ENCODE measurements at regions not wholly inside any gene's neighbourhood (a gene's known extent, or its start where the extent isn't known, plus 50 kb on each side); places are given as distances from the start of the nearest gene placed in this dataset.

DNA sequence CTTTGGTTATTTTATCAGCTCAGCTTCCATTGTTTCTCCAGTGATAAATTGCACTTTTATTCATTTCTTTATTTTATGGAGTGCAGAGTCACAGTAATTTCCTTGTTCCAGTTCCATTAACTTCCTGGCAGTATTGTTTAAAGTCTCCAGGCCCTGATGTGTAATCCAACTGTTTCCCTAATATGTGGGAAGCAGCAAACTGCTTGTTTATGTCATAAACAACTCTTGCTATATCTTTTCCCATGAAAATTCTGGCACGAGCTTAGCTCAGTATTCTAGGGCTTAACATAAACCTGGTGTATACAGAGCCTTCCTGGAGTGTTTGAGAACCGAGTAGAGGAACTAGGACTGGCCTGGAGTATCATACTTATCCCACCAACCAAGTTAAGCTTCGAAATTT is 83.5 kb upstream of the ARGLU1 start:
- no peak for DNase-seq (ENCODE audit: low read depth)
- in situ Hi-C loops (cut with HindIII; ENCODE audit: low sequenced_read_pairs): no loop called here
- no peak for TF ChIP-seq CTCF (IDR thresholded peaks at IDR 0.05; ENCODE audit: low read depth, low read length, missing control alignments)
- H3K4me3 ChIP-seq (ENCODE audit: low read depth, low read length): no peak overlapping the region

GRCh38 chr13:106650690-106651205 is 82.8 kb upstream of the ARGLU1 start:
- TF ChIP-seq CTCF (IDR thresholded peaks at IDR 0.05; ENCODE audit: low read depth, low read length, missing control alignments): no peak
- no peak overlapping the region for H3K4me3 ChIP-seq (ENCODE audit: low read depth, low read length)
- in situ Hi-C loops (cut with HindIII; ENCODE audit: low sequenced_read_pairs): no loop called here
- DNase-seq (ENCODE audit: low read depth): no peak

GRCh38 chr13:106649495-106649894 is 81.6 kb upstream of the ARGLU1 start:
- no peak for DNase-seq (ENCODE audit: low read depth)
- H3K4me3 ChIP-seq (ENCODE audit: low read depth, low read length): no peak overlapping the region
- TF ChIP-seq CTCF (IDR thresholded peaks at IDR 0.05; ENCODE audit: low read depth, low read length, missing control alignments): no peak
- in situ Hi-C loops (cut with HindIII; ENCODE audit: low sequenced_read_pairs): no loop called here

DNA sequence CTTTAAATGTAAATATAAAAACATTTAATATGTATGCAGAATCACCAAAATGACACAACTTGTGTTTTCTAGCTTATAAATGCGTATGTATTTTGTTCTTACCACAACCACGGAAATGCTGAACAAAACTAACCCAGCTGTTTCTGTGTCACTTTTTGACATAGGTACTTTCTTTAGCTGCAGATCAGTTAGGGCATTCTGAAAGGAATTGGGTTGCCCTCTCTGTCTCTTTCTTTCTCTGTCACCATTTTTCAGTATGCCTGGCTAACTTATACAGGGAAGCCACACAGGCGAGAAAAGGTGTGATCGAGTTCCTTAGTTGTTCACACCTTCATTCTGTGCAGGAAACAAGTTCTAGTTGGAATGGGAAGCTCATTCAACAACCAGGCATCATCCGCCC is 72.6 kb upstream of the ARGLU1 start:
- H3K4me3 ChIP-seq (ENCODE audit: low read depth, low read length): no peak overlapping the region
- TF ChIP-seq CTCF (IDR thresholded peaks at IDR 0.05; ENCODE audit: low read depth, low read length, missing control alignments): no peak
- in situ Hi-C loops (cut with HindIII; ENCODE audit: low sequenced_read_pairs): no loop called here
- no peak for DNase-seq (ENCODE audit: low read depth)

- no peak for DNase-seq (ENCODE audit: low read depth)
- no peak for TF ChIP-seq CTCF (IDR thresholded peaks at IDR 0.05; ENCODE audit: low read depth, low read length, missing control alignments)
- H3K4me3 ChIP-seq (ENCODE audit: low read depth, low read length): no peak overlapping the region
- in situ Hi-C loops (cut with HindIII; ENCODE audit: low sequenced_read_pairs): no loop called here
These were observed 69.6 kb upstream of the ARGLU1 start for GRCh38 chr13:106637519-106637918.

GRCh38 chr13:106636492-106636891 is 68.6 kb upstream of the ARGLU1 start:
- no peak for DNase-seq (ENCODE audit: low read depth)
- in situ Hi-C loops (cut with HindIII; ENCODE audit: low sequenced_read_pairs): no loop called here
- no peak for TF ChIP-seq CTCF (IDR thresholded peaks at IDR 0.05; ENCODE audit: low read depth, low read length, missing control alignments)
- no peak overlapping the region for H3K4me3 ChIP-seq (ENCODE audit: low read depth, low read length)

GRCh38 chr13:106635616-106636015 is 67.7 kb upstream of the ARGLU1 start:
- in situ Hi-C loops (cut with HindIII; ENCODE audit: low sequenced_read_pairs): no loop called here
- TF ChIP-seq CTCF (IDR thresholded peaks at IDR 0.05; ENCODE audit: low read depth, low read length, missing control alignments): no peak
- H3K4me3 ChIP-seq (ENCODE audit: low read depth, low read length): no peak overlapping the region
- DNase-seq (ENCODE audit: low read depth): no peak

All from astrocyte of the cerebellum (primary cell).